GM12872 (cell line): ENCODE measurements at regions not wholly inside any gene's neighbourhood (a gene's known extent, or its start where the extent isn't known, plus 50 kb on each side); places are given as distances from the start of the nearest gene placed in this dataset.

Experiments
- TF ChIP-seq, protein P1 (sequence below): IDR thresholded peaks from 3 replicates; pipeline ENCODE4 v1.5.1; 2011; ENCODE audit warnings: low read depth, mild to moderate bottlenecking, low read length, moderate library complexity; ENCODE audit not compliant: insufficient read depth

- TF ChIP-seq, protein P1, sequence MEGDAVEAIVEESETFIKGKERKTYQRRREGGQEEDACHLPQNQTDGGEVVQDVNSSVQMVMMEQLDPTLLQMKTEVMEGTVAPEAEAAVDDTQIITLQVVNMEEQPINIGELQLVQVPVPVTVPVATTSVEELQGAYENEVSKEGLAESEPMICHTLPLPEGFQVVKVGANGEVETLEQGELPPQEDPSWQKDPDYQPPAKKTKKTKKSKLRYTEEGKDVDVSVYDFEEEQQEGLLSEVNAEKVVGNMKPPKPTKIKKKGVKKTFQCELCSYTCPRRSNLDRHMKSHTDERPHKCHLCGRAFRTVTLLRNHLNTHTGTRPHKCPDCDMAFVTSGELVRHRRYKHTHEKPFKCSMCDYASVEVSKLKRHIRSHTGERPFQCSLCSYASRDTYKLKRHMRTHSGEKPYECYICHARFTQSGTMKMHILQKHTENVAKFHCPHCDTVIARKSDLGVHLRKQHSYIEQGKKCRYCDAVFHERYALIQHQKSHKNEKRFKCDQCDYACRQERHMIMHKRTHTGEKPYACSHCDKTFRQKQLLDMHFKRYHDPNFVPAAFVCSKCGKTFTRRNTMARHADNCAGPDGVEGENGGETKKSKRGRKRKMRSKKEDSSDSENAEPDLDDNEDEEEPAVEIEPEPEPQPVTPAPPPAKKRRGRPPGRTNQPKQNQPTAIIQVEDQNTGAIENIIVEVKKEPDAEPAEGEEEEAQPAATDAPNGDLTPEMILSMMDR: no peak
Measured at GRCh38 chr3:194221336-194221735, 85.4 kb downstream of the HES1 start.

DNA sequence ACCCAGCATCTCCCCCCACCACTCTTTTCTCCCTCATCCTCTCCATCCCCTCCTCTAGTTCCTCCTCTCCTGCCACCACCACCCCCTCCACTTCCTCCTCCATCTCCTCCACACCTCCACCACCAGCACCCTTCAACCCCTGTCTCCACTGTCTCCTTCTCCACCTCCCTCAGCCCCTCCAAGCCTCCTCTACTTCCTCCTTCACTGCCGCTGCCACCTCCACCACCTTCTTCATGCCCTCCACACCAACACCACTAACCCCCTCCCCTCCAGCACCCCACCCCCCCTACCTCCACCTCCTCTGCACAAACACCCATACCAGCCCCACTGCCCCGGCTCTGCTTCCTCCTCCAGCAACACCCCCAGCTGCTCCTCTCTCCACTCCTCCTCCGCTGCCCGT lies 88.0 kb downstream of the HES1 start:
- TF ChIP-seq, protein P1: no peak

- TF ChIP-seq, protein P1: no peak
Measured at GRCh38 chr3:194224471-194225417, 88.8 kb downstream of the HES1 start.

DNA sequence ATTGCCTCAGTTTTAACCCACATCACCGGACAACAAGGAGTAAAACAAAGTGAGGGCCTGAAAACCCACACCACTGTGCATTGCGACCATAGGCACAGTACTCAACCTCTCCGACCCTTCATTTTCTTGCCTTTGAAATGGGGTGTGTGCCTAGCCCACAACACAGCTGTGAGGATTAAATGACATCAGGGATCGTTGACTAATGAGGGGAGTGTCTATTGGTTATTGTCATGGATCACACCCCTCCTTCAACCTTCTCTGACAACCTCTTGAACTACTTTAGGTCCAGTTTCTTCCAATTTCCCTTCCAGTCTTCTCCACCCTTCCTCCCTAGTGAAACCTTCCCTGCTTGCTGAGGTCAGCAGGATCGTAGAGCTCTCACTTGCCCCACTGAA lies 89.5 kb downstream of the HES1 start:
- TF ChIP-seq, protein P1: no peak

DNA sequence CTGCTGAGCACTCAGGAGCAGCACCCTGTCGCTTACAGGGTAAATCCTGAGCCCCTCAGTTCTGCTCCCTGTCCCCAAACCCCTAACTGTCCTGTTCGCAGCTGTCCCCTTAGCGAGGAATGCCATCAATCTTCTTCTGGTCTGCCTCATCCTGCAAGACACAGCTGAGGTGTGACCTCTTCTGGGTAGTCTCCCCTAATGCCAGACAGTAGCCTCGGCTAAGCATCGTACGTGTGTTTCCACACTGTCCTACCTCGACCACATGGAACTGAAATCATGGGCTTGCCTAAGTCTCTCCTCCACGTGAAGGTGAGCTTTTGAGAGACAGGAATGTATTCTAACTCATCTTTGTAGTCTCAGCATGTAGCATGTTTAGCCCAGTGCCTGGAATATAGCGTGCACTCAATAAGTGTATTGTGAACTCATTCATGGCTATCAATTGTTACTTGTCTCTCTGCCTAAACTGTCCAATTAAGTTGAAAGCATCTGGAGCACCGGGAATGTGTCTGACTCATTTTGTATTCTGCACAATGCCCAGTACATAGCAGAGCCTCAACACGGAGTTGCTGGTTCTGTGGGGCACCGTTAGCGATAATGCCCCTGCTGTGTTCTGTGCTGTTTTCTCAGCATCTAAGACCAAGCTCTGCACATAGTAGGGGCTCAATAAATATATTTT lies 90.2 kb downstream of the HES1 start:
- TF ChIP-seq, protein P1: no peak

DNA sequence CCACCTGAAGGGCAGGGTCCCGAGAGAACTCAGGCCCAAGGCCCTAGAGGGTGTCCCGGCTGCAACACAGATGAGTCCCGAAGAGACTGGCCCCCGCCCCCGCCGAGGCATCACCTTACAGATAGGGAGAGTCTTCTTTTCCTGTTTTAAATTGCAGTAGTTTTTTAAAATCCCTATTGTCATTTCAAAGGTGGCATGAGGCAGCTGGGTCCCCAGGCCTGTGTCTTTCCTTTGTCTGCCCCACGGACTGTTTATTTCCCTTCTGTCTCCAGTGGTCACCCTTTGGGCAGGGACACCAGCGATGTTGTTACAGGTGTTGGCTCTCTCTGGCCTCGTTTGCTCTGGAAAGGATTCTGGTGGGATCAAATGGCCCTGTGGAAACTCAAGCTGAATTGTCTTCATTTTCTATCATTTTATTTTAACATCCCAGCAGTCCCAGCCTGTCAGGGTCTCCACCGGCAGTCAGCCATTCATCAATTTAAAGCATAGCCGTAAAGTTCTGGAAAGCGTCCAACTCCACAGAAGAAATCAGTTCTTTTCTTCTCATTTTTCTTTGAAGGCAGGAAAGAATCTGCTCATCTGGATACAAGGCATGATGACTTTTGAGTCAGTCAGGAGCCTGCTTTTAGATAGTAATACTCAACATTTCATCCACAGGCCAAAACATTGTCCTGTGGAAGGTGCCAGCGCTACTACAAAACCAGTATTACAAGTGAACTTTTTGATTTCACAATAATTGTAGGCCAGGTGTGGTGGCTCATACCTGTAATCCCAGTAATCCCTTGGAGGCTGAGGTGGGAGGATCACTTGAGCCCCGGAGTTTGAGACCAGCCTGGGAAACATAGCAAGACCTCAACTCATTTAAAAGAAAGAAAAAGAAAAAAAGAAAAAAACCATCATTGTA lies 96.2 kb downstream of the HES1 start:
- TF ChIP-seq, protein P1: no peak

DNA sequence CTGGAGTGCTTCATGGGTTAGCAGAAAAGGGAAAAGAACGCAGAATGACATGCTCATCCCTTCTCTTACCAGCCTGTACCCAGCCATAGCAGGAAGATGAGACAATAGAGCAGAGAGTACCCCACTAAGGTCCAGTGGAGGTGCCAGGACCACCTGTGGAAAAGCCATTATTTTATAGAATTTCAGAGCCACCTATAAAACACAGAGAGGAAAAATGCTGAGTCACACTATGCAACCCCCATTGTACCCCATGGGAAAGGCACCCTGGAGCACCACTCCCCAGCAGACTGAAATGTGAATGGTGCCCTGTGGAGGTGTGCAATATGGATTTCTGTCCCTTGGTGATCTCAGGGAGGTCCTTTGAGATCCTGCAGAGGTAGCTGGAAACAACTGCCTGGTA lies 97.2 kb downstream of the HES1 start:
- TF ChIP-seq, protein P1: no peak
